GM12872 (cell line): ENCODE measurements at regions not wholly inside any gene's neighbourhood (a gene's known extent, or its start where the extent isn't known, plus 50 kb on each side); places are given as distances from the start of the nearest gene placed in this dataset.

Source experiments
- CTCF ChIP-seq: IDR thresholded peaks from 3 replicates; pipeline ENCODE4 v1.5.1; 2011; ENCODE audit warnings: low read depth, mild to moderate bottlenecking, low read length, moderate library complexity; ENCODE audit not compliant: insufficient read depth

DNA sequence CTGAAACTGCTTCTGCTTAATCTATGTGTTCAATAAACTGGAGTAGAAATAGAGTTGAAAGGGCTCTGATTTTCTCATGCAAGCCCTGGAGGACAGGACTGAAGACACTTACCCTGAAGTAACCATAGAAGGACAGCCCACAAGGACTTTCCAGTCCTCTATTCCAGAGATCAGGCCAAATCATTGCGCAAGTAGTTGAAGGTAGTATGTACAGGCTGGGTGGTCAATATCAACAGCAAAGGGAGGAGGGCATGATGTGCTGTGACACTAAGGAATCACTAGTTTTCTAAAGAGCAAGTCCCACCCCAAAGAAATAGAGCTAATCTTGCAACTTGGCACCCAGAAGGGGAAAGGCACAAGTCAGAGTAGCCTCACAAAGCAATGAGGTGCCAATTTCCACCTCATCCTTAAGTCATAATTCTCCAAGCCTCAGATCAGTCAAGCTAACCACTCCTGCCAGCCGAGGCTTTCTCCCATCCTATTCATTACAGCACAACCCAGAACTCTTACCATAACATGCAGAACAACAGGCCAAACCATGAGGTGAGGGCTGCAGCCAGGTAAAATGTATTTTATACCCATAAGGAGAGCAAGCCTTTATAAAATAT, 533.5 kb downstream of the TNS1 start:
- no peak for TF ChIP-seq CTCF

DNA sequence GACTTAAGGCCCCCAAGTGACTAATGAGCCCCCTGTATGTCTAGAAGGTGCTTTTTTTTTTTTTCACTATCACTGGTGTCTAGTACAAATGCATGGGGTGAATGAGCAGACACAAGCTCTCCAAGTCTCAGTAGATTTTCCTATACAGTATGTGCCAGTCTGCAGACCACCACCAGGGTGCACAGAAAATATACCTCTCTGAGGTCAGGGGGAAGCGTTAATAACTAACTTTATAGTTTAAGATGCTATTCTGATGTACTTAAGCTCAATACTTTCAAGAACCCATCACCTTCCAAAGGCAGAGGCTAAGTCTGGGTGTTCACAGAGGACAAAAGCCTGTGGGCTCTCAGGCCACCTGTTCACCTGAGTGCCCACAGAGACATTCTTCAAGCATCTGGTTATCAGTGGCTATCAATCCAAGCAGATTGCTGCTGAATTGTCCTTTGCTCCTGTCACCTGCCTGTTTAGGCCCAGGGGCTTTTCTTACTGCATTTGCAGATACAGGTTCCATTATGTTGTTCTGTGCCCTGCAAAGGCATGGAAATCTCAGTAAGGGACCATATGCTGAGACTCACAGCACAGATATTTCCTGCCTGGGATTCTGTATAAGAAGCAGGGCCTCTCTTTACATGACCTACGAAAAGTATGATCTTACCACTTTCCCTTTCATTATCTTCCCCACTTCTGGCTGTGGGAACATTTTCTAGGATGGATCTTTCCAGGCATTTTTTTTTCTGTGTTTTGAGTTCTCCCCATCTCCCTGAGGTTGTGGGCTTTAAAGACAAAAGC, 534.6 kb downstream of the TNS1 start:
- TF ChIP-seq CTCF, result no peak

DNA sequence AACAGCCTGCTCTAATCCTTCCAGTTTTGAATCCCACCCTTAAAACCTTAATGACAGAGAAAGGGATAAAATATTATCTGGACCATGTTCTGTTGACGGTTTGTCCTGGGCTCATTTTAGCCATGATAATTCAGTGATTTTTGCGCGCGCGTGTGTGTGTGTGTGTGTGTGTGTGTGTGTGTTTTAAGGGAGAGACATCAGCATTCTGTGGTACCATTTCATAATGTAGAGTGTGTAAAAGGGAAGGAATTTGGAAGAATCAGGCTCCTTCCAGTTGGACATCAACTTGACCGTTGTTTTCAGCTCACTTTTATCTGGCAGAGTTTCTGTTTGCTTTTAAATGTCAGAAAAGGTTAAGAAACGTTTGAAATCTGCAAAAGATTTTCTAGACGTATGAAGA, 535.5 kb downstream of the TNS1 start:
- no peak for TF ChIP-seq CTCF

GRCh38 chr2:217466805-217467204, 536.0 kb downstream of the TNS1 start:
- TF ChIP-seq CTCF, result no peak

- no peak for TF ChIP-seq CTCF
Observed at GRCh38 chr2:217466104-217466503, 536.7 kb downstream of the TNS1 start.

GRCh38 chr2:217465100-217465499, 537.7 kb downstream of the TNS1 start:
- no peak for TF ChIP-seq CTCF

DNA sequence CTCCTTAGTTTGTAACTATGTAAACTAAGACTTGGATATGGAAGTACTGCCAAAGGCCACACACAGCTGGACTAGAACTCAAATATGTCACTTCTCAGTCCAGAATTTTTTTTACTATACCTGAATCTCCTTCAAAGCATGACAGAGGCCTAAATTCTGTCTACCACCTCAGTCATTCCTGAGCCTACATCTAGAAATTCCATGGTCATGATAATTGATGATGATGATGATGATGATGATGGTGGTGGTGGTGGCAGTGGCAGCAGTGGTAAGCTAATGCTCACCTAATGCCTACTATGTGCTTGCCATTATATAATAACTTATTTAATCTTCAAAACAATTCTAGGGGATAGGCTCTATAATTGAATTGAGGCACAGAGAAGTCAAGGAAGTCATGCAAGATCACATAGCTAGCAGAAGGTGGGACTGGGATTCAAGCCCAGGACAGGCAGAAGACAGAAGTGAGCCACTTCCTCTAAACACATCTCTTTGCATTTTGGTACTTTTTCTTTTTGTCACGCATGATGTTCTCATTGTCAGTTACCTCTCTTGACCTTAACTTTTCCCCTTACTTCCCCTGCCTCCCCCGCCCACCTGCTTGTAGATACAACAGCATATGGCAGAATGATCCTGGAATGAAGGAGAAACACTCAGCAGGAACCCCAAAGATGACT, 539.3 kb downstream of the TNS1 start:
- no peak for TF ChIP-seq CTCF
